NCI-H2171 treated with DMSO at 0.1 percent for 48 hours (cell line): ENCODE measurements at regions not wholly inside any gene's neighbourhood (a gene's known extent, or its start where the extent isn't known, plus 50 kb on each side); places are given as distances from the start of the nearest gene placed in this dataset.

ENCODE experiments used
- DNase-seq: peaks from one replicate; lab custom pipeline; 2025; lab: John Stamatoyannopoulos, UW

DNA sequence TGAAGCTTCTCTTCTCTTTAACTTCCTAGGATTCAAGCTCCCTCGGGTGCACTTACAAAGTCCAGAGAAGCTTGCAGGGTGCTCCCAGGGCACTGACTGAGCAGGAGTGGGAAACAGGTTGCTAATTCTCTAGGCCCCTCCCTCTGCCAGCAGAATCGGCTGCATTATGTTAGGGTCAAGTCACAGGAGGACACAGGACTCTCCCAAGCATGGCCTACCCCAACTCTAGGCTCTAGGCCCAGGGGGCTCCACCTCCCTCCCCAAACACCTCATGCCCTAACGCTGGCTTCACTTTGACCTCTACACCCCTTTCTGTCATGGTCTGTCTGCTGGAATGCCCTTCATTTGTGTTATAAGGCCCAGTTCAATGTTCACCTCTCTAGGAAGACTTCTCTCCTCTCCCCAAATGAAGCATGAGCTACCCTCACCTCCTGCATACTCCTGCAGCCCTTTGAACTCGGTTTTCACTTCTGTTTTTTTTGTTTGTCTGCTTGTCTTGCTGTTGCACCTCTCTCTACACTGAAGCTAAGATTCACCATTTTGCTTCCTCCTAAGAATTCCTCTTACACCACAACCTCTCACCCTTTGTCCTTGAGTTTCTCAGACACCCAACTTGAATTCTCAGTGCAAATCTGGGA lies 521.8 kb upstream of the ID2 start:
- DNase-seq = no peak

DNA sequence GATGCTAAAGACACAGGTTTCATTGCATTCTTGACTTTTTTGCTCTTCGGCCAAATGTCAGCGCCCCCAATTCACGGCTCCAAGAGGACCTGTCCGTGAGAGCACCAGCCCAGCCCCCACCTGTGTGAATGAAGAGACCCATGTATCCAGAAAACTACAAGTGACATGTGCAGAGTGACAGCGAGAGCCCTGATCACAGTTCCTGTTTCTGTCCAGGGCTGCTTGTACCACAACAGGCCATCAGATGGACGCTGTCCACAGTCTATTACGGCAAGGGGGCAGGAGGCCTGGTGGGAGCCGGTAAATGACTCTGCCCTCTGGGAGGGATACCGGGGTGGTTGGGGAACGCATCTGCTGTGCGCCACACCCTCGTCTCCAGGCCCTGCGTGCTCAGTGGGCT lies 520.9 kb upstream of the ID2 start:
- DNase-seq = no peak

DNA sequence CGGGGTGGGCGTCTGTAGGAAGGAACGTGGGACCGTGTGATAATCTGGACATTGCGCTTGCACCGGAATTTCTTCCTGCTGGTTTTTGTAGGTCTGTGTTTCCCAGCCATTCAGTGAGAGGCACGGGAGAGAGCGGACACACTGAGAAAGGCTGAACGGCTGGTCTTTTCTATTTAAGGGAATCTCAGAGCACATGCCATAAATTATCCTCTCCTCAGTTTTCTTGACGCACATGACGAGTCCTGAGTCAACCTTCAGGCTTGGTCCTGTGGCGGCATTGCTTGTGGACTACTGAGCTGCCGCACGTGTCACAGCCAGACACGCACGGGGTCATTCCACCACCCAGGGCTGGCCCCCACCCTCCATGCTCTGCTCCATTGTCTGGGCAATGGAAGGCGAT lies 519.3 kb upstream of the ID2 start:
- DNase-seq = no peak

DNA sequence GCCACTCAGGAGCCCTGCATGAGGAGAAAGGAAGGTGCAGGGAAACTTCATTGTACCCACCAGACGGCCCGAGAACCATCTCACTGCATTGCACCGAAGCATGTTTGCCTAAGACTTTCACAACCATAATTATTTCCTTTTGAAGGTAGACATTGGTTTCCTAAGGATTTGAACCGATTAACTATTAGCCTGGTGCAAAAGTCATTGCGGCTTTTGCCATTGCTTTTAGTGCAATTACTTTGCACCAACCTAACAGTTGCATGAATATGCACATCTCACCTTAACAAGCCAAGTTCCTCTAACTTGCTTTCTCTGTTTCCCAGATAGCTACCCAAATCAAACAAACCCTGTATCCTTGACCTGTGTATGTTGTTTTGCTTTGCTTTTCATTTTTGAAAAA lies 516.3 kb upstream of the ID2 start:
- DNase-seq = no peak

GRCh38 chr2:8168022-8168717 lies 513.7 kb upstream of the ID2 start:
- no peak for DNase-seq

DNA sequence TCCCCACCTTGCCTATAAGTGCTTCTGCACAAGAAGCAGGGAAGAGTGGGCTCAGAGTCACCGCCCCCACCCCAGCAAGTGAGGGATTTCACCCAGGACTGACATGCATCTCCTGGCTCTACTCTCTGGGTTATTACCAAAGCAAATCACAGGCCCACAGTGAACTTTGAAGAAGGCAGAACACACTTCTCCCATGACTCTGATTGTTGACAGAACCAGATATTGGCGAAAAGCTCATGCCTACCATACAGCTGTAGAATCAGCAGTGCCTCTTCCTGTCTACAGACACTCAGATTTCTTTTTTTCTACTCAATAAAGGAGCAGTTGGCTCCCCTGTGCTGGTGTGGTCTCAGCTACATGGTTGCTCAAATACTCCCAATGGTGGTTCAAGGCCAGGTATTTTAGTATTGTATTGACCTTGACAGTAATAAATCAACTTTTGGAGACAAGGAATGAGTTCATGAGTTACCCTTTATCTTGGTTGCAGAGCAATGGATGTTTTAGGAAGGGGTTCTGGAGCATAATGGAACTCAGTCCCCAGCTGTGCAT lies 512.9 kb upstream of the ID2 start:
- no peak for DNase-seq

DNA sequence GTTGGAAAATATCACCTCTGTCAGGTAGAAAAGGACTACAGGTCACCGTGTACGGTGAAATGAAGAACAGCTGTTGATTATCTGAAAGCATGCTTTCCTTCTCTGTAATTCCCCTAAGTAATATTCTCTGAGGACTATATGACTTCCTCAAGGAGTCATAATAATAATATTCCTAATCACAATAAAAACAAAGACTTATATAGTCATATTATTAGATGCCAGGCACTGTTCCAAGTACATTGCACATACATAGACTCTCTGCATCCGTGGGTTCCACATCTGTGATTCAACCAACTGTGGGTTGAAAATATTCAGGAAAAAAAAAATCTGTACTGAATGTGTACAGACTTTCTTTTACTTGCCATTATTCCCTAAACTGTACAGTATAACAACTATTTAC lies 512.4 kb upstream of the ID2 start:
- DNase-seq = no peak

DNA sequence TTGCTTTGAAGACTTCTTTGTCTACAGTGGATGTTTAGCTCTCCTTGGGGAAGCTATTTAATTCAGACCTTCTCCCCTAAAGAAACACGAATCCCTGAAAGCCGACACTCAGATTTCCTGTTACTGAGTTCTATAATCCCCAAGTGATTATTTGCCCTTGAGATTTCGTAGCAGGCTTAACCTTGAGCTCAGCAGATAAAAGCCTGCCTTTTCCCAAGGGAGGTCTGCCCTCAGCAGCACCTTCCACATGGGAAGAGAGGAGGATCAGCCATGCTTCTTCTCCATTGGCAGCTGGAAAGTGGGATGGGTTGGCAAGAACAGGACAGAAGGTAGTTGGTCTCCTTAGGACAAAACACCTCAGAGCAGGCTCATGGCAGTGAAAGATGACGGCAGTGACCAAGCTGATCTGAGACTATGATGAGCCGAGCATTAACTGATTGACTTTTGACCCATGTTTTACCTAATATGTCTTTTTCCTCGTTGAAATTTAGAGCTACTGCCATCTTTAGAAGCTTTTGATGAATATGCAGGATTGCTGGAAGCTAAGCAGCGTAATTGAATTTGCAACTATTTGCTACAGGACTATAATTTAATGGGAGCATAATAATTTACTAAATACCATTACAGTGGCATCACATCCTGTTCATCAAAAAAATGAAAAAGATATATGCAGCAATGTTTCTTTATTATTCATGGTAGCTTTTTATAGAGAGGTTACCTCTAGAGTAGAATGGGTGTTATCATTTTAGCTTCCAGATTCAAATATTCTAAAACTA lies 511.1 kb upstream of the ID2 start:
- peak; percentile 70 for DNase-seq

GRCh38 chr2:8171608-8172007 lies 510.2 kb upstream of the ID2 start:
- DNase-seq = no peak

GRCh38 chr2:8172661-8173060 lies 509.2 kb upstream of the ID2 start:
- no peak for DNase-seq

GRCh38 chr2:8174641-8175257 lies 507.1 kb upstream of the ID2 start:
- no peak for DNase-seq

DNA sequence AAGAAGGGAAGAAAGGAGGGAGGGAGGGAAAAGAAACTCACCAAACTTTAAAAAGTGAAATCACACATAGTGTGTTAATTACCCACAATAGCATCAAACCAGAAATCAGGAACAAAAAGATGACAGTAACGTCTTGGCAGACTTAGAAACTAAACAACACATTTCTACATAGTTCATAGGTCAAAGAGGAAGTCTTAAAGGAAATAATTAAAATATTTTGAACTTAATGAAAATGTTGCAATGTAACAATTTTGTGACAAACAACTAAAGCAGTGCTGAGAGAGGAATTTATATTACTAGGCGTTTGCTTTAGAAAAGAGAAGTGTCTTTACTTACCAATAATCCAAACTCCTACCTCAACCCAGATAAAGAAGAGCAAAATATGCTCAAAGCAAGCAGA lies 505.0 kb upstream of the ID2 start:
- DNase-seq = no peak

DNA sequence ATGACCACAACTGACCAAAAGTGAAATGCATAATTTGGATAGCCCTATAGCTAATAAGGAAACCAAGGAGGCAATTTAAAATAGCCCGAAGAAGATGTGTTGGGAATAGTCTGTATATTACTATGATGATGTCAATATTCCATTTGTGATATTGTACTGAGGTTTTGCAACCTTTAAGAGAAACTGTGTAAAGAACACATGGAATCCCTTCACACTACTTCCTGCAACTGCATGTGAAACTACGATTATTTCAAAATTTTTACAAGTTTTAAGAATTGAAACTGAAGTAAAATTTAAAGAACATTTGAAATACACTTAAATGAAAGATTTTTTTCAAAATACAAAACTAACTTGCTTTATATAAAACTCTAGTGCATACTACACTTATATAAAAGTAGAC lies 504.3 kb upstream of the ID2 start:
- no peak for DNase-seq

- DNase-seq = no peak
Measured at GRCh38 chr2:8178911-8179310, 502.9 kb upstream of the ID2 start.

GRCh38 chr2:8189316-8189715 lies 492.5 kb upstream of the ID2 start:
- no peak for DNase-seq

- no peak for DNase-seq
Measured at GRCh38 chr2:8190279-8190678, 491.6 kb upstream of the ID2 start.

DNA sequence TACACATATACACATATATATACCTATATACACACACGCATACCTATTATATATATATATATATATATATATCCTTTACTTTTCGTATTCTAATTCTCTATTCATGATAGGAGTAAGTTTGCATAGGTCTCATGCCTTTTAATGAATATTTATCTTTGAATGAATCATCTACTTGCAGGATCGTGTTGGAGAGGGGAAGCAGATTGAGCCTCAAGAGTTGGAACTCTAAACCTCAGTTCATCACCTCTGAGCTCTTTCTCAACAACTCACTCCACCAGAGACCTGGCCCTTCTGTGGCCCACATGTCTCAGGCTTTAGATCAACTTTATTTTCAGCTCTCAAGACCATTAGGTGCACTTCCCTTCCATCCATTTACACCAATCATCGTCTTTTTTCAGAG lies 490.4 kb upstream of the ID2 start:
- no peak for DNase-seq

GRCh38 chr2:8193146-8193545 lies 488.7 kb upstream of the ID2 start:
- no peak for DNase-seq

DNA sequence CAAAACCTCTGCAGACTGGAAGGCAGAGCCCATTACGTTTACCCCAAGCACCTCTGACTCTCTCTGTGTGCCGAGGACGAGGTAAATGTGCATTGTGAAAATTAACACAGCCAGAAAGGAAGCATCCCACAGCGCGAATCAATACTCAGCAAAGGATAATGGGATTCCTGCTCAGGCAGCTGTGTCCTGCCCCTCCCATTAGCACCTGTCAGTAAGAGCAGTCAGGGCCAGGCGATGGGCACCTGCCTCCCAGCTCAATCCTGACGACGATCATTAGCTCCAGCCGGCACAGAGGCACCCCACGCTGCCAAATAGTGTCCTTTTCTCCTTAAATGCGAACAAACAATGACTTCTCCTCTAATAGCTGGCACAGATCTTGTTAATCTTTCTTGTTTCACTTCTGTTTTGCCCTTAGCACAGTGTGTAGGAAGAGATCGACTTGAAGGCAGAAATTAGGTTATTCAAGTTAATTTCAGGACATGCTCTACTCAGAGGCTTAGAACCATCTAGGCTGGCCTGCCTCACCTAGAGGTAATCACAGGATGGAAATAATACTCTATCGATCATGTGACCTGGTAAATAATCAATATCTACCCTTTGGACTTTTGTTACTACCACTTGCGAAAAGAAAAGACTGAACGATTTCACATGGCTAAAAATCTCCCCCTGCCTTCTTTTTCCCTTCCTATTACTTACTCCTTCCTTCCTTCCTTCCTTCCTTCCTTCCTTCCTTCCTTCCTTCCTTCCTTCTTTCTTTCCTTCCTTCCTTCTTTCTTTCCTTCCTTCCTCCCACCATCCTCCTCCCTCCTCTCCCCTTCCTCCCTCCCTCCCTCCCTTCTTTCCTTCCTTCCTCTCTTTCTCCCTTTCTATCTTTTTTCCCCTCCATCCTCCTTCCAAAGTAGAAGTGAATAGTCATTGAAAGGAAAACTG lies 487.9 kb upstream of the ID2 start:
- DNase-seq = peak; percentile 91

GRCh38 chr2:8195784-8196183 lies 486.1 kb upstream of the ID2 start:
- no peak for DNase-seq

DNA sequence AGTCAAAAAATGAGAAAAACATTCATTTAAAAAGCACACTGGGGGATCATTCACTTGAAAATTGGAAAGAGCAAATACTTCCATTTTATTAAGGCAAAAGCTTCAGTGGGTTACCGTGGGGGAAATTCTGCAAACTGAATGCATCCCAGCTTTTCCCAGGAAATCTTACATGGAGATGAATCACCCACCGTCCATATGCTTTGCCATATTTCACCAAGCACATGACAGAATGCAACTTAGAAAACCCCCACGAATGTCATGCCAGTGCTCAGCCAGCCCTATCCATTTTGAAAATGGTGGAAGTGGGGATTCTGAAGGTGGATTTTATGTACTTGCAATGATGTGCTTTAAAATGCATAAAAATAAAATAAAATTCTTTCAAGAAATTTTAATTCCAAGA lies 485.5 kb upstream of the ID2 start:
- peak; percentile 22 for DNase-seq

- no peak for DNase-seq
Measured at GRCh38 chr2:8197101-8197500, 484.8 kb upstream of the ID2 start.
